Gastrocnemius medialis (tissue), 4 donors: ENCODE measurements at regions not wholly inside any gene's neighbourhood (a gene's known extent, or its start where the extent isn't known, plus 50 kb on each side); places are given as distances from the start of the nearest gene placed in this dataset.

Experiments used
- ATAC-seq, 2 donors: fragments of 150-250 bp; one replicate each; pipeline ENCODE4 v1.9.1; 2016
- DNase-seq, 2 donors: peaks; one replicate each; pipeline ENCODE4 v3.0.0-alpha.2; 2019
- H3K27ac ChIP-seq, 4 donors: fragments of 200-600 bp; sonication (generic); 1 replicate in 1 of 4; 2 replicates in 3 of 4; pipeline ENCODE4 v1.5.1; 2016 to 2018; ENCODE audit warnings: mild to moderate bottlenecking in 2 of 4, moderate library complexity in 1 of 4
- H3K27me3 ChIP-seq, 3 donors: fragments of 200-600 bp; sonication (generic) in 2 of 3; 1 replicate in 1 of 3; 2 replicates in 2 of 3; pipeline versions ENCODE4 v1.5.1 to v1.6.0; 2016 to 2019; ENCODE audit warnings: mild to moderate bottlenecking in 1 of 3, moderate library complexity in 1 of 3
- H3K36me3 ChIP-seq, 2 donors: fragments of 200-600 bp; sonication (generic) in 1 of 2; one replicate each; pipeline ENCODE4 v1.5.1; 2017 to 2018
- H3K4me1 ChIP-seq, 2 donors: fragments of 200-600 bp; sonication (generic) in 1 of 2; one replicate each; pipeline ENCODE4 v1.5.1; 2016 to 2017; ENCODE audit warnings: mild to moderate bottlenecking in 2 of 2
- H3K4me3 ChIP-seq, 4 donors: fragments of 200-600 bp; sonication (generic) in 3 of 4; 1 replicate in 1 of 4; 2 replicates in 3 of 4; pipeline ENCODE4 v1.5.1; 2016 to 2019; ENCODE audit warnings: mild to moderate bottlenecking in 2 of 4
- H3K9me3 ChIP-seq, 3 donors: fragments of 200-600 bp; sonication (generic) in 2 of 3; 1 replicate in 1 of 3; 2 replicates in 2 of 3; pipeline ENCODE4 v1.5.1; 2016 to 2019
- CTCF ChIP-seq, 5 experiments: fragments of 450-650 bp in 3 of 5; fragments of 200-600 bp in 2 of 5; sonication (generic) in 2 of 5; IDR thresholded peaks in 4 of 5; conservative IDR thresholded peaks in 1 of 5; 1 replicate in 4 of 5; 2 replicates in 1 of 5; pipeline ENCODE4 v1.5.1; 2016 to 2019; ENCODE audit warnings: antibody characterized with exemption in 5 of 5, mild to moderate bottlenecking in 3 of 5, moderate library complexity in 3 of 5
- POLR2A ChIP-seq, 2 donors: fragments of 450-650 bp; IDR thresholded peaks; one replicate each; pipeline ENCODE4 v1.6.1; 2017; ENCODE audit warnings: antibody characterized with exemption in 2 of 2, mild to moderate bottlenecking in 2 of 2, moderate library complexity in 2 of 2
- in situ Hi-C, 4 donors: fragments of 200-750 bp; cut with MboI; loops; one replicate each; pipeline versions ENCODE4 v1.15.0 to v1.8.0; 2017; ENCODE audit warnings: low sequenced_read_pairs in 4 of 4
- intact Hi-C: fragments of 100-400 bp; cut with DNase I; formaldehyde crosslinking; loops from one replicate; pipeline ENCODE4 v1.15.1; 2023; ENCODE audit warnings: low total_unique reads

DNA sequence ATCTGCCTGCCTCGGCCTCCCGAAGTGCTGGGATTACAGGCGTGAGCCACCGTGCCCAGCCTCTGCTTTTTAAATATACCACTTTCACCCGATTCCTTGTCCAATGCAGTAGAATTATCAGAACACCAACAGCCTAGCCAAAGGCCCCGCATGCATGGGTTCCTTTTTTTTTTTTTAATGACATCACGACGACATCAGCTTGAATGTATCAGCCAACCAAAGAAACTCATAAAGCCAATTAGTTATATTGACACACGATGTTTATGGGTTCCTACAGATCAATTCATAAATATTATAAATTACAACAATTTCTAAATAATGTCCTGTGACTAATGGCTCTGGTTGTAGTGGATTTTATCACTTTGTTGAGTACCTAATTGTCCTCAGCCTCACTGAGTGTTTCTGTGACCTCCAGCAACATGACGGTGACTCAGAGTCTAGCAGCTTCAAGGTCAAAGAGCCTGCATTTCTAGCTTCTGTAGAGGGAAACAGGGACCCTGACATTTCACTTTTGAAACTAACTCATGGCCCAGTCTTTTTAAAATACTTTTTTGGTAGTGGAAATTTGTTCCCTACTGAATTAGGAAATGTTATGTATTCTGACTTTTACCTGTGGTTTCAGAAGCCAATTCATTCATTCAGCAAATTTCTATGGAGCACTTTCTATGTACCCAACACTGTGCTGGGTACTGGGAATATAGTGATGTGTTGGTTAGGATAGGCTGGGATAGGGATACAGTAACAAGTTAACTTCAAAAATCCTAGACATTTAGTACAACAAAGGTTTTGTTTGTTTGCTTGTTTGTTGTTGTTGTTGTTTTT is 144.1 kb downstream of the SUDS3 start:
- H3K27ac ChIP-seq = no peak overlapping the region
- TF ChIP-seq CTCF (IDR thresholded peaks at IDR 0.05 in 4 of 5, conservative IDR thresholded peaks at IDR 0.05 in 1 of 5) (no peak), POLR2A (IDR thresholded peaks at IDR 0.05) (no peak)
- no peak for ATAC-seq

DNA sequence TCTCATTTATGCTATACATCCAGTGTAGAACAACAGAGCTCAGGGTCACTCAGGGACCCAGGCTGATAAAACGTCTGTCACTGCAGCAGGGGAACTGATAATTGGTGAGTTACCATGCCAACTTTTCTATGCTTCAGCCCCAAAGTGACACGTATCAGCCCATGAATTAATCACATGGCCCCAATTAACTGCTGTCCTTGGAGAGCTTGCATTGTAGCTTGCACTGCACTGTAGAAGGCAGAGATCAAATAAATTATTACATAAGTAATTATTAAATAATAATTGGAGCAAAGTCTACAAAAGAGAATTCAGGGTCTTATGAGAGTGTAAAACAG is 144.6 kb downstream of the SUDS3 start:
- H3K27ac ChIP-seq = no peak overlapping the region
- ATAC-seq (no peak), DNase-seq (no peak)
- intact Hi-C loops = no loop called here
- no peaks in the 10 kb centered on the region for H3K27me3 ChIP-seq
- H3K4me3 ChIP-seq = no peak overlapping the region
- H3K9me3 ChIP-seq = no peaks in the 10 kb centered on the region
- TF ChIP-seq POLR2A (IDR thresholded peaks at IDR 0.05) (no peak), CTCF (IDR thresholded peaks at IDR 0.05 in 4 of 5, conservative IDR thresholded peaks at IDR 0.05 in 1 of 5) (no peak)
- no peaks in the 10 kb centered on the region for H3K36me3 ChIP-seq
- no peaks in the 10 kb centered on the region for H3K4me1 ChIP-seq
- in situ Hi-C loops = no loop called here

More for the DNA sequence above, 144.1 kb downstream of the SUDS3 start:
- H3K9me3 ChIP-seq = no peaks in the 10 kb centered on the region
- no peaks in the 10 kb centered on the region for H3K27me3 ChIP-seq
- no peak overlapping the region for H3K4me3 ChIP-seq
- in situ Hi-C loops = no loop called here
- intact Hi-C loops = no loop called here
- no peak for DNase-seq
- no peaks in the 10 kb centered on the region for H3K4me1 ChIP-seq
- no peaks in the 10 kb centered on the region for H3K36me3 ChIP-seq

GRCh38 chr12:118524446-118524845 is 148.1 kb downstream of the SUDS3 start:
- ATAC-seq (no peak), DNase-seq (no peak)
- Histone ChIP-seq H3K4me1 (peaks cover 8 to 12% of the 10 kb centered on the region in 2 donors), H3K9me3 (no peaks in the 10 kb centered on the region), H3K27me3 (no peaks in the 10 kb centered on the region), H3K27ac (no peak overlapping the region), H3K4me3 (no peak overlapping the region), H3K36me3 (no peaks in the 10 kb centered on the region)
- in situ Hi-C loops = no loop called here
- intact Hi-C loops = no loop called here
- no peak for TF ChIP-seq CTCF (IDR thresholded peaks at IDR 0.05 in 4 of 5, conservative IDR thresholded peaks at IDR 0.05 in 1 of 5)
- no peak for TF ChIP-seq POLR2A (IDR thresholded peaks at IDR 0.05)

DNA sequence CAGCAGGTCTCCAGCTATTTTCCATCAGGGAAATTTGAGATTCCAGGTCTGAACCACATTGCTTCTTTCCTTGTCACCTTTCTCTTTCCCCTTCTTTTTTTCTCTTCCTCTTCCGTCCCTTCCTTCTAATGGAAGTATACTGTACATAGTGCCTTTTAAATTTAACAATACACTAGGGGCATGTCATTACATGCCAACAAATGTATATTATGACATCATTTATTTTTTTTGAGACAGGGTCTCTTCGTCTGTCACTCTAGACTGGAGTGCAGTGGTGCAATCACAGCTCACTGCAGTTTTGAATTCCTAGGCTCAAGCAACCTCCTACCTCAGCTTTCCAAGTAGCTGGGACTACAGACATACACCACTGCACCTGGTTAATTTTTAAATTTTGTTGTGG is 148.9 kb downstream of the SUDS3 start:
- no peaks in the 10 kb centered on the region for H3K27me3 ChIP-seq
- H3K36me3 ChIP-seq = no peaks in the 10 kb centered on the region
- no peak overlapping the region for H3K27ac ChIP-seq
- in situ Hi-C loops (no loop called here), intact Hi-C loops (no loop called here)
- ATAC-seq (no peak), DNase-seq (no peak)
- H3K4me1 ChIP-seq = peaks cover 8 to 12% of the 10 kb centered on the region in 2 donors
- no peak overlapping the region for H3K4me3 ChIP-seq
- TF ChIP-seq CTCF (IDR thresholded peaks at IDR 0.05 in 4 of 5, conservative IDR thresholded peaks at IDR 0.05 in 1 of 5) (no peak), POLR2A (IDR thresholded peaks at IDR 0.05) (no peak)
- no peaks in the 10 kb centered on the region for H3K9me3 ChIP-seq
